Mesenchymal stem cell (in vitro differentiated cells and primary cell): ENCODE measurements at regions not wholly inside any gene's neighbourhood (a gene's known extent, or its start where the extent isn't known, plus 50 kb on each side); places are given as distances from the start of the nearest gene placed in this dataset.
"Not testable (repeated sequence)": the region's sequence is repeated elsewhere in the genome, so short reads cannot be mapped to it uniquely, and the experiment has no call there.

Source experiments
- DNase-seq: peaks from one replicate; pipeline ENCODE4 v3.0.0-alpha.2; 2013
- H2AFZ ChIP-seq: one replicate; pipeline ENCODE4 v1.6.1; 2013; ENCODE audit warnings: low read depth, mild to moderate bottlenecking, control low read depth, inconsistent platforms, low read length, moderate library complexity
- H2AK5ac ChIP-seq: 2 replicates; pipeline ENCODE4 v1.6.1; 2013; ENCODE audit warnings: low read length, moderate library complexity, mild to moderate bottlenecking, inconsistent platforms; ENCODE audit not compliant: severe bottlenecking
- H2BK120ac ChIP-seq: one replicate; pipeline ENCODE4 v1.6.1; 2013; ENCODE audit warnings: low read depth, mild to moderate bottlenecking, inconsistent platforms, low read length, moderate library complexity
- H2BK12ac ChIP-seq, 2 experiments: one replicate each; pipeline ENCODE4 v1.6.1; 2013; ENCODE audit warnings: inconsistent platforms in 2 of 2, low read length in 2 of 2, mild to moderate bottlenecking in 2 of 2, moderate library complexity in 2 of 2, control low read depth in 1 of 2
- H2BK15ac ChIP-seq: one replicate; pipeline ENCODE4 v1.6.1; 2013; ENCODE audit warnings: mild to moderate bottlenecking, low read depth, inconsistent platforms; ENCODE audit not compliant: poor library complexity, severe bottlenecking
- H2BK5ac ChIP-seq: 2 replicates; pipeline ENCODE4 v1.6.1; 2013; ENCODE audit warnings: low read depth, mild to moderate bottlenecking, low read length, control low read depth, inconsistent platforms; ENCODE audit not compliant: poor library complexity, severe bottlenecking
- H3K14ac ChIP-seq, 2 experiments: one replicate each; pipeline ENCODE4 v1.6.1; 2013; ENCODE audit warnings: inconsistent platforms in 2 of 2, low read length in 2 of 2, control low read depth in 1 of 2, mild to moderate bottlenecking in 1 of 2, moderate library complexity in 1 of 2
- H3K18ac ChIP-seq, 2 experiments: one replicate each; pipeline ENCODE4 v1.6.1; 2013; ENCODE audit warnings: inconsistent platforms in 2 of 2, low read length in 2 of 2, control low read depth in 1 of 2, low read depth in 1 of 2, mild to moderate bottlenecking in 1 of 2
- H3K23ac ChIP-seq, 2 experiments: one replicate each; pipeline ENCODE4 v1.6.1; 2013; ENCODE audit warnings: inconsistent platforms in 2 of 2, low read length in 2 of 2, mild to moderate bottlenecking in 2 of 2, moderate library complexity in 2 of 2, control low read depth in 1 of 2
- H3K27ac ChIP-seq: 2 replicates; pipeline ENCODE4 v1.5.1; 2013; ENCODE audit warnings: mild to moderate bottlenecking, moderate library complexity, low read length, control low read depth, inconsistent platforms; ENCODE audit not compliant: poor library complexity, severe bottlenecking
- H3K27me3 ChIP-seq, 2 experiments: 2 replicates each; pipeline versions ENCODE4 v1.6.1 to v1.7.0; 2013; ENCODE audit warnings: low read length in 2 of 2, mild to moderate bottlenecking in 2 of 2, moderate library complexity in 2 of 2, control low read depth in 1 of 2, inconsistent platforms in 1 of 2; ENCODE audit not compliant: control insufficient read depth in 1 of 2, insufficient read depth in 1 of 2
- H3K36me3 ChIP-seq, 2 experiments: 2 replicates each; pipeline versions ENCODE4 v1.6.1 to v1.7.0; 2013; ENCODE audit warnings: low read length in 2 of 2, control low read depth in 1 of 2, inconsistent platforms in 1 of 2, low read depth in 1 of 2, mild to moderate bottlenecking in 1 of 2; ENCODE audit not compliant: insufficient read depth in 2 of 2, control insufficient read depth in 1 of 2
- H3K4ac ChIP-seq, 2 experiments: one replicate each; pipeline ENCODE4 v1.6.1; 2013; ENCODE audit warnings: inconsistent platforms in 2 of 2, low read length in 2 of 2, mild to moderate bottlenecking in 2 of 2, moderate library complexity in 2 of 2, control low read depth in 1 of 2, low read depth in 1 of 2
- H3K4me1 ChIP-seq: 2 replicates; pipeline ENCODE4 v1.6.1; 2013; ENCODE audit warnings: low read depth, low read length, control low read depth; ENCODE audit not compliant: control insufficient read depth, insufficient read depth
- H3K4me2 ChIP-seq: 2 replicates; pipeline ENCODE4 v1.6.1; 2013; ENCODE audit warnings: low read length, mild to moderate bottlenecking, inconsistent platforms; ENCODE audit not compliant: poor library complexity, severe bottlenecking
- H3K4me3 ChIP-seq, 2 experiments: 2 replicates each; pipeline versions ENCODE4 v1.5.1 to v1.7.0; 2013; ENCODE audit warnings: low read length in 2 of 2, mild to moderate bottlenecking in 2 of 2, control low read depth in 1 of 2, low read depth in 1 of 2; ENCODE audit not compliant: insufficient read depth in 1 of 2
- H3K79me1 ChIP-seq: replicated peaks from 2 replicates; pipeline ENCODE4 v1.6.1; 2013; ENCODE audit warnings: mild to moderate bottlenecking, control low read depth, low read length, inconsistent platforms; ENCODE audit not compliant: poor library complexity, severe bottlenecking
- H3K9ac ChIP-seq: 2 replicates; pipeline ENCODE4 v1.7.0; 2013; ENCODE audit warnings: mild to moderate bottlenecking, low read length, moderate library complexity
- H3K9me3 ChIP-seq: 2 replicates; pipeline ENCODE4 v1.7.0; 2013; ENCODE audit warnings: mild to moderate bottlenecking, low read length; ENCODE audit not compliant: control insufficient read depth
- H4K8ac ChIP-seq: one replicate; pipeline ENCODE4 v1.6.1; 2013; ENCODE audit warnings: inconsistent platforms, mild to moderate bottlenecking, low read length, moderate library complexity
- H4K91ac ChIP-seq: one replicate; pipeline ENCODE4 v1.6.1; 2013; ENCODE audit warnings: mild to moderate bottlenecking, low read length, inconsistent platforms
- WGBS: methylation state at CpG from one replicate; pipeline ENCODE4 v1.1.7; 2013; ENCODE audit warnings: mixed read lengths; 5-methylcytosine and 5-hydroxymethylcytosine counted together

- DNase-seq = peak; percentile 12
- Histone ChIP-seq H3K79me1 (no peaks in the 10 kb centered on the region), H3K9me3 (no peaks in the 10 kb centered on the region), H2AFZ (no peak overlapping the region), H2BK5ac (no peak overlapping the region), H3K27me3 (peaks cover 0 to 9% of the 10 kb centered on the region in 2 experiments), H2BK15ac (peak overlapping the region; percentile 66), H3K4me2 (no peak overlapping the region), H4K91ac (peak overlapping the region; percentile 34), H3K14ac (peak overlapping the region in 1 of 2 experiments; percentile 19), H4K8ac (peak overlapping the region; percentile 8), H3K4ac (no peak overlapping the region), H2BK120ac (peak overlapping the region; percentile 9), H3K4me3 (no peak overlapping the region), H3K36me3 (no peaks in the 10 kb centered on the region), H2BK12ac (peak overlapping the region in 1 of 2 experiments; percentile 82), H3K9ac (no peak overlapping the region), H2AK5ac (peak overlapping the region; percentile 1), H3K18ac (peak overlapping the region; percentile 64 to 72), H3K27ac (no peak overlapping the region), H3K4me1 (peaks cover 13% of the 10 kb centered on the region), H3K23ac (no peak overlapping the region)
- 85% methylated on average over 9 of the region's 9 CpGs for WGBS
Measured at GRCh38 chr15:75775296-75776064, 62.8 kb upstream of the CSPG4 start.

GRCh38 chr15:75773974-75774373 lies 61.3 kb upstream of the CSPG4 start:
- H3K27ac ChIP-seq, H3K14ac ChIP-seq, H4K91ac ChIP-seq, H3K9ac ChIP-seq, H2AK5ac ChIP-seq, H3K79me1 ChIP-seq, H2BK120ac ChIP-seq, H4K8ac ChIP-seq, H2AFZ ChIP-seq, H3K36me3 ChIP-seq, H3K4me2 ChIP-seq, H2BK15ac ChIP-seq, H3K18ac ChIP-seq, H2BK5ac ChIP-seq, H3K4ac ChIP-seq, H3K23ac ChIP-seq, DNase-seq, H3K9me3 ChIP-seq, H3K27me3 ChIP-seq, H2BK12ac ChIP-seq, H3K4me3 ChIP-seq: not testable (repeated sequence)
- WGBS = 91% methylated on average over 2 of the region's 3 CpGs
- H3K4me1 ChIP-seq = peaks cover 16% of the 10 kb centered on the region

GRCh38 chr15:75771054-75771453 lies 58.4 kb upstream of the CSPG4 start:
- H2BK5ac ChIP-seq, H3K9me3 ChIP-seq, H3K9ac ChIP-seq, H2AK5ac ChIP-seq, H4K8ac ChIP-seq, H2BK15ac ChIP-seq, H3K18ac ChIP-seq, H2BK120ac ChIP-seq, H3K23ac ChIP-seq, H3K27me3 ChIP-seq, H2BK12ac ChIP-seq, H3K27ac ChIP-seq, H3K79me1 ChIP-seq, H4K91ac ChIP-seq, H3K4me3 ChIP-seq, H3K4me2 ChIP-seq, H3K14ac ChIP-seq, H3K4ac ChIP-seq, H2AFZ ChIP-seq, DNase-seq, H3K36me3 ChIP-seq: not testable (repeated sequence)
- peaks cover 13% of the 10 kb centered on the region for H3K4me1 ChIP-seq
- whole genome bisulfite sequencing = 47% methylated on average over 1 of the region's 2 CpGs

GRCh38 chr15:75770131-75770530 lies 57.5 kb upstream of the CSPG4 start:
- 92% methylated on average over 3 of the region's 3 CpGs for WGBS
- Histone ChIP-seq H3K14ac (no peak overlapping the region), H4K91ac (no peak overlapping the region)

More at GRCh38 chr15:75770131-75770530, 57.5 kb upstream of the CSPG4 start:
- Histone ChIP-seq H2AK5ac (no peak overlapping the region), H2BK5ac (no peak overlapping the region), H3K79me1 (no peaks in the 10 kb centered on the region), H3K9ac (no peak overlapping the region), H3K36me3 (no peaks in the 10 kb centered on the region), H3K9me3 (no peaks in the 10 kb centered on the region), H3K4me3 (no peak overlapping the region), H3K18ac (no peak overlapping the region), H4K8ac (no peak overlapping the region), H3K23ac (no peak overlapping the region), H3K4me2 (no peak overlapping the region), H2AFZ (no peak overlapping the region), H2BK120ac (no peak overlapping the region), H2BK15ac (no peak overlapping the region), H3K4me1 (peaks cover 6% of the 10 kb centered on the region), H3K27ac (no peak overlapping the region), H3K4ac (no peak overlapping the region), H3K27me3 (no peaks in the 10 kb centered on the region), H2BK12ac (no peak overlapping the region)
- no peak for DNase-seq
